ENCODE measurements at regions not wholly inside any gene's neighbourhood (a gene's known extent, or its start where the extent isn't known, plus 50 kb on each side); places are given as distances from the start of the nearest gene placed in this dataset.

DNA sequence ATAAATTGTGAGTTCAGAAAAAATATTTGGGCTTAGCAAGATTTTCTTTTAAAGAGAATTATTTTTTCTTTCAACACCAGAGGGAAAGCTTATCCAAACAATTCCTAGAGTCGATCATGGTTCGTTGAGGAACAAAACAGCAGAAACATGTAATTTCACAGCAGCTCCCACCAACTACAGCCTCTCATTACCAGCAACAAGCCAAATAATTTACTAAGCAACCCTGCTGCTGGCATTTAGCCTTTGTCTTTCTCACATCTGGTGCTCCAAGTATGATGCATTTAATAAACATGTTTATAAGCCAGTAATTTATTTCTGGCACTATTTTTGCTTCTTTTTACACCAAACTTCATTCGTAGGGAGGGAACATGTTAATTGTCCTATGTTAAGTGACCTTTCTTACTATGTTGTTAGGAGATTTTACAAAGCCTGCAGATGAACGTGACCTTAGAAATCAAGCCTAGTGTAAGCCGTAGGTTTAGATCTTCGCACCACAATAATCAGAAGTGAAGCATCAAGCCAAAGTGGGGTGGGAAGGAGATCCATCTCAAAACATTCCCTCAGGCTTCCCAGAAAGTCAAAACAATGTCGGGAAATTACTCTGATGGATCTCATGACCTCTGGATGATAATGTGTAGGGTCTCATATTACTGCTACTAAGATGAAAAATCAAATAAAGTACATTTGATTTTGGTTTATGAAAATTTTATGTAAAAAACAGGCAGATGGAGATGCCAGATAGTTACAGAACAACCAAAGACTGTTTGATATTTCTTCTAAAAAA is 128.4 kb downstream of the RPAP3 start (continued):
- no peak for TF ChIP-seq ZSCAN18 (CRISPR knock-in tag; IDR thresholded peaks at IDR 0.05)
- no peak for TF ChIP-seq SP1 (CRISPR knock-in tag; conservative IDR thresholded peaks at IDR 0.05)
- TF ChIP-seq, protein P1, sequence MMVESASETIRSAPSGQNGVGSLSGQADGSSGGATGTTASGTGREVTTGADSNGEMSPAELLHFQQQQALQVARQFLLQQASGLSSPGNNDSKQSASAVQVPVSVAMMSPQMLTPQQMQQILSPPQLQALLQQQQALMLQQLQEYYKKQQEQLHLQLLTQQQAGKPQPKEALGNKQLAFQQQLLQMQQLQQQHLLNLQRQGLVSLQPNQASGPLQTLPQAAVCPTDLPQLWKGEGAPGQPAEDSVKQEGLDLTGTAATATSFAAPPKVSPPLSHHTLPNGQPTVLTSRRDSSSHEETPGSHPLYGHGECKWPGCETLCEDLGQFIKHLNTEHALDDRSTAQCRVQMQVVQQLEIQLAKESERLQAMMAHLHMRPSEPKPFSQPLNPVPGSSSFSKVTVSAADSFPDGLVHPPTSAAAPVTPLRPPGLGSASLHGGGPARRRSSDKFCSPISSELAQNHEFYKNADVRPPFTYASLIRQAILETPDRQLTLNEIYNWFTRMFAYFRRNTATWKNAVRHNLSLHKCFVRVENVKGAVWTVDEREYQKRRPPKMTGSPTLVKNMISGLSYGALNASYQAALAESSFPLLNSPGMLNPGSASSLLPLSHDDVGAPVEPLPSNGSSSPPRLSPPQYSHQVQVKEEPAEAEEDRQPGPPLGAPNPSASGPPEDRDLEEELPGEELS (CRISPR knock-in tag; IDR thresholded peaks at IDR 0.05), result no peak
- no peak for TF ChIP-seq RORB (CRISPR knock-in tag; IDR thresholded peaks at IDR 0.05)
- TF ChIP-seq ERG (CRISPR knock-in tag; IDR thresholded peaks at IDR 0.05), result no peak
- TF ChIP-seq ZNF263 (CRISPR knock-in tag; IDR thresholded peaks at IDR 0.05; ENCODE audit: low read depth), result no peak
- TF ChIP-seq ELF4 (CRISPR knock-in tag; IDR thresholded peaks at IDR 0.05; ENCODE audit: low read depth), result no peak

DNA sequence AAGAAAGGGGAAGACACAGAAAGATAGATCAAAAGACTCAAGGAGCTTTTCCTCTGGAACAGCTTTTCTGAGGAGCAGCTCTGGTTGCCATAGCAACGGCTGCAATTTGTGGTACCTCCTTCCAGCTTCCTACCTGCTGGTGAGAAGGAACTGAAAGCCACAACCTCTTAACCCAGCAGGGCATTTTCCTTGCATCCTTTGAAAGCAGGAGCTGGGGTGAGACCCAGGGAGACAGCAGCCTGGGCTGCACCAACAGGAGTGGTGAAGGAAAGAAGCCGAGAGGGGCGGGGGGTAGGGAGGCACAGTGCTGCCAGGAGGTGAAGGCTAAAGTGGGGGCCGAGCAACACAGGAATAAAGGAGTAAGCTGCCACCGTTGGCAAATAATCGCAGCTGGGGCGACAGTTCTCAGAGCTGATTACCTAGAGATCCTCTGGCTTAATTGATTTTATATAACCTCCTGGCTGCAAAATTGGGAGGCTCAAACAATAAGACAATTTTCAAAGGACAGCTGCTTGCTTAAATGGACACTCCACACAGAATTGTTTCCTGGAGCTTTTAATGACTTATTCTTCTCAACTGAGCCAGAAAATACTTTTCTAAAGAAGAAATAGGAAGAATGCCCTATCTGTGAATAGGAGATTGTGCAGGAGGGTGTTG is 129.4 kb downstream of the RPAP3 start:
- Mint-ChIP-seq H3K27me3 (ENCODE audit: low read depth) (no peaks in the 10 kb centered on the region), H3K27ac (no peak overlapping the region), H3K4me3 (no peak overlapping the region), H3K36me3 (no peaks in the 10 kb centered on the region), H3K4me1 (no peaks in the 10 kb centered on the region), H3K9me3 (no peaks in the 10 kb centered on the region)
- ChIA-PET CTCF (interaction anchor here (0.9 to 1.3 kb wide), 4 partner anchors 27 to 544 kb away, joined by 3 to 9 read pairs (median 4); no protein-coding TSS in a partner anchor), POLR2A (no interaction called here)
- peak; percentile 39 for DNase-seq (ENCODE audit: low spot score)
- peak; percentile 63 for ATAC-seq
- TF ChIP-seq USF1 (CRISPR knock-in tag; IDR thresholded peaks at IDR 0.05) (no peak), ZNF232 (CRISPR knock-in tag; IDR thresholded peaks at IDR 0.05) (no peak), NFE2L1 (CRISPR knock-in tag; IDR thresholded peaks at IDR 0.05) (no peak), GABPB1 (CRISPR knock-in tag; IDR thresholded peaks at IDR 0.05) (no peak), RORB (CRISPR knock-in tag; IDR thresholded peaks at IDR 0.05) (no peak), MXD4 (CRISPR knock-in tag; IDR thresholded peaks at IDR 0.05; ENCODE audit: borderline replicate concordance) (no peak)
- TF ChIP-seq, protein P2, sequence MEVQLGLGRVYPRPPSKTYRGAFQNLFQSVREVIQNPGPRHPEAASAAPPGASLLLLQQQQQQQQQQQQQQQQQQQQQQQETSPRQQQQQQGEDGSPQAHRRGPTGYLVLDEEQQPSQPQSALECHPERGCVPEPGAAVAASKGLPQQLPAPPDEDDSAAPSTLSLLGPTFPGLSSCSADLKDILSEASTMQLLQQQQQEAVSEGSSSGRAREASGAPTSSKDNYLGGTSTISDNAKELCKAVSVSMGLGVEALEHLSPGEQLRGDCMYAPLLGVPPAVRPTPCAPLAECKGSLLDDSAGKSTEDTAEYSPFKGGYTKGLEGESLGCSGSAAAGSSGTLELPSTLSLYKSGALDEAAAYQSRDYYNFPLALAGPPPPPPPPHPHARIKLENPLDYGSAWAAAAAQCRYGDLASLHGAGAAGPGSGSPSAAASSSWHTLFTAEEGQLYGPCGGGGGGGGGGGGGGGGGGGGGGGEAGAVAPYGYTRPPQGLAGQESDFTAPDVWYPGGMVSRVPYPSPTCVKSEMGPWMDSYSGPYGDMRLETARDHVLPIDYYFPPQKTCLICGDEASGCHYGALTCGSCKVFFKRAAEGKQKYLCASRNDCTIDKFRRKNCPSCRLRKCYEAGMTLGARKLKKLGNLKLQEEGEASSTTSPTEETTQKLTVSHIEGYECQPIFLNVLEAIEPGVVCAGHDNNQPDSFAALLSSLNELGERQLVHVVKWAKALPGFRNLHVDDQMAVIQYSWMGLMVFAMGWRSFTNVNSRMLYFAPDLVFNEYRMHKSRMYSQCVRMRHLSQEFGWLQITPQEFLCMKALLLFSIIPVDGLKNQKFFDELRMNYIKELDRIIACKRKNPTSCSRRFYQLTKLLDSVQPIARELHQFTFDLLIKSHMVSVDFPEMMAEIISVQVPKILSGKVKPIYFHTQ (CRISPR knock-in tag; IDR thresholded peaks at IDR 0.05), result no peak
- TF ChIP-seq, protein P1 (CRISPR knock-in tag; IDR thresholded peaks at IDR 0.05), result no peak

Data from WTC11 (cell line).